ENCODE measurements at regions not wholly inside any gene's neighbourhood (a gene's known extent, or its start where the extent isn't known, plus 50 kb on each side); places are given as distances from the start of the nearest gene placed in this dataset.

DNA sequence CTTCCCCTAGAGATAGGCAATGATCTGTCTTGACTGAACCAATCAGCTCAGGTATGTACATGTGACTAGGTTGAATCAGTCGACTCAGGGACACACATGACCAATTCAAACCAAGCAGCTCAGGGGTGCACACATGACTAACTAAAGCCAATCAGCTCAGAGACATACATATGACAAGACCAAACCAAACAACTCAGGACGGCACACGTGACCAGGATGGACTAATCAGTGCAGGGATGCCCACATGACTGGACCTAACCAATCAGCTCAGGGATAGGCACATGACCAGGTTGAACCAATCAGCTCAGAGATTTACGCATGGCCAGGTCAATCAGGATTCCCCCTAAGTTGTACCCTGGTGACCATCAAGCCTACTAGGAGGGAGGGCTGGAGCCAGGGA lies 310.3 kb downstream of the CDH26 start:
- no peak for TF ChIP-seq CTCF (IDR thresholded peaks at IDR 0.05)
- no peak for TF ChIP-seq POLR2A (IDR thresholded peaks at IDR 0.05)

All from stomach (tissue), 4 donors.